Stimulated activated memory B cell treated with anti-CD40 and anti-IgM and Interleukin-4, amounts not matched to agents 10 μg/mL and 1 μg/mL and 100 μg/mL, for 72 hours (primary cell): ENCODE measurements at regions not wholly inside any gene's neighbourhood (a gene's known extent, or its start where the extent isn't known, plus 50 kb on each side); places are given as distances from the start of the nearest gene placed in this dataset.
"Not testable (repeated sequence)": the region's sequence is repeated elsewhere in the genome, so short reads cannot be mapped to it uniquely, and the experiment has no call there.

Source experiments
- ATAC-seq: fragments of 150-1000 bp; cut with Tn5 transposase; 2 replicates; pipeline ENCODE4 v1.10.0; 2021
- H3K27ac Mint-ChIP-seq: one replicate; pipeline ENCODE4 v1.8.0; 2022; ENCODE audit warnings: mild to moderate bottlenecking, mixed read lengths
- H3K27me3 Mint-ChIP-seq: one replicate; pipeline ENCODE4 v1.8.0; 2022; ENCODE audit warnings: mixed read lengths
- H3K36me3 Mint-ChIP-seq: one replicate; pipeline ENCODE4 v1.8.0; 2022; ENCODE audit warnings: mixed read lengths
- H3K4me1 Mint-ChIP-seq: one replicate; pipeline ENCODE4 v1.8.0; 2022; ENCODE audit warnings: mixed read lengths
- H3K4me3 Mint-ChIP-seq: one replicate; pipeline ENCODE4 v1.8.0; 2022; ENCODE audit warnings: mild to moderate bottlenecking, moderate library complexity, mixed read lengths
- H3K9me3 Mint-ChIP-seq: one replicate; pipeline ENCODE4 v1.8.0; 2022; ENCODE audit warnings: mixed read lengths

DNA sequence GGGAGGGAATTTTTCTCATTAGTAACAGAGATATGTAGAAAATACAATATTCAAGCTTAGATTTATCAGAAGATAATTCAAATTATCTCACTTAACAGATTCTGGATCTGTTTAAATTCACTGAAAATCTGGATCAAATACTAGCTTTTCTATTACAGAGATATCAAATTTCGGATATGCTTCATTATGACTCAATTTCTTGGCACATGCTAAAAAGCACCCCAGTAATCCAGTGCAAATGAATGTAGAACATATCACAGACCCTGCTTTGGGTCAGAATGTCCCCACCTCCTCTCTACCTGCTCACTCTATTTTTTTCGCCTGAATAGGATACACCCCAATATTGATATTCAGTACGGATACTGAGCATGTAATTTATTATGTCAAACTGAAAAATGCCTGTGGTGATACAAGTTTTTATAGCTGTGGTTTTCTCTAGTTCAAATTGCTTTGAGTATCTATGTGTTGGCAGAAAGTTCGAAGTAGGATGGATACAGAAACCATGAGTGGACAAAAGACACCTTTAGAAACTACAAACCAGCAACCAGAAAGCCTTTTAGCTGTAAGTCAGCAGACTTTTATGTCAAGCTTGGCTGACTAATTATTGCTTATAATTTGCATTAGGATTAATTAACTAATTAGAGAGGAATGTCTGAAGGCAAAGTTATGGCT is 290.0 kb downstream of the TFAP2B start:
- H3K4me3 Mint-ChIP-seq = no peak overlapping the region
- no peak for ATAC-seq
- no peaks in the 10 kb centered on the region for H3K4me1 Mint-ChIP-seq
- no peaks in the 10 kb centered on the region for H3K36me3 Mint-ChIP-seq
- H3K27me3 Mint-ChIP-seq = no peaks in the 10 kb centered on the region
- H3K27ac Mint-ChIP-seq = no peak overlapping the region
- H3K9me3 Mint-ChIP-seq = no peaks in the 10 kb centered on the region

DNA sequence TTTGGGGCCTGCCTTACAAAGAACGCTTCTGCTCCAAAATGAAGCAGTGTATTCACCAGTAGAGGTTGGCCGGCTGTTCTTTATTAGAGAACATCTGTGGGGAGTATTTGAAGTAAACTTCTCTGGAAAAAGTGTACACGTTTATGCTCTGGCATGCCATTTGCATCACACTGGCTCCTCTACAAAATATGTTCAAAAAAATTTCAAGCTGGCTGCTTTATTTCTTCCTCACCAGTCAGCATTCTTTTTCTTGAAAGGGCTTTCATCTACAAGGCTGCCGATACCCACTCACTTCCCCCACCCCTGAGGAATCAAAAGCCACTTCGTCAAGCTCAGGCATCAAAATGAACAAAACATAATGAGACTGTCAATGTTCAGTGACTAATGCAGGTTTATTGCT is 294.1 kb downstream of the TFAP2B start:
- Mint-ChIP-seq H3K4me1 (no peaks in the 10 kb centered on the region), H3K4me3 (no peak overlapping the region), H3K27me3 (peaks cover 6% of the 10 kb centered on the region), H3K36me3 (no peaks in the 10 kb centered on the region), H3K27ac (no peak overlapping the region), H3K9me3 (no peaks in the 10 kb centered on the region)
- no peak for ATAC-seq

DNA sequence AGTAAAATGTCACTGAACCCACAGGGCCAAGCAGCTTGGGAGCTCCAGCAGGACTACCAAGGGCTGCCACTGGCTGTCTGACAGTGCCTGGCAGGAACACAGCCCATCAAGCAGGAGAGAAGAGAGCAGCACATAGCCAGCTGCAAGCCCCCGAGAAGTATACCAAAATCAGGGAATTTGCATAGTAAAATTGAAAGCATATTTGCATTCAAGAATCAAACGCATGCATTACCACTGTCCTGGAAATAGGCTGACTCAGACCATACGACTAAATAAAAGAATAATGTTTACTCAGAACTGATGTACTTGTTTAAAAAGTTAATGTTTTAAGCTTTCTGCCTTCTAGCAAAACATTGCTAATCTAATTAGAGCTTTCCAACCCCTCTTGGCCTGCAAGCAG is 298.1 kb downstream of the TFAP2B start:
- no peaks in the 10 kb centered on the region for H3K9me3 Mint-ChIP-seq
- H3K27ac Mint-ChIP-seq = no peak overlapping the region
- ATAC-seq = no peak
- no peaks in the 10 kb centered on the region for H3K36me3 Mint-ChIP-seq
- peaks cover 6% of the 10 kb centered on the region for H3K27me3 Mint-ChIP-seq
- H3K4me3 Mint-ChIP-seq = no peak overlapping the region
- H3K4me1 Mint-ChIP-seq = no peaks in the 10 kb centered on the region

DNA sequence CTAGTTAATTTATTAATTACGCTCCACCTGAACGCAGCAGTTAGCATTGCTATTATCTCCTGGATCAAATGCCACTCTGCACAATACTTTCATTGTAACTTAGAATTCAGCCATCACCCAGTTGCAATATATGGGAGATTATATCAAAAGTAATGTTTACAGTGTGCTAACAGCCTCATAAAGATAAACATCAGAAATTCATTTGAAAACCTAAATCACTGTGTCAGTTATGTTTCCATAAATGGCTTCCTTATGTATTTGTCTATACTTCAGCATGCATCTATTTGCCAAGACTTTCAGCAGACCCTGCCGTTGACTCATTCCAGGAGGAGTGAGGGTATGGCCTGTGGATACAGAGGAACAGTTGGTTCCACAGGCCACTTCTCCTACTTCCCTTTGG is 300.1 kb downstream of the TFAP2B start:
- Mint-ChIP-seq H3K9me3 (no peaks in the 10 kb centered on the region), H3K36me3 (no peaks in the 10 kb centered on the region), H3K27me3 (peaks cover 6% of the 10 kb centered on the region), H3K27ac (no peak overlapping the region), H3K4me3 (no peak overlapping the region), H3K4me1 (no peaks in the 10 kb centered on the region)
- ATAC-seq = no peak

GRCh38 chr6:51120016-51120415 is 301.3 kb downstream of the TFAP2B start:
- no peaks in the 10 kb centered on the region for H3K36me3 Mint-ChIP-seq
- H3K4me1 Mint-ChIP-seq = no peaks in the 10 kb centered on the region
- no peak overlapping the region for H3K27ac Mint-ChIP-seq
- peaks cover 6% of the 10 kb centered on the region for H3K27me3 Mint-ChIP-seq
- H3K9me3 Mint-ChIP-seq = no peaks in the 10 kb centered on the region
- no peak overlapping the region for H3K4me3 Mint-ChIP-seq
- no peak for ATAC-seq

DNA sequence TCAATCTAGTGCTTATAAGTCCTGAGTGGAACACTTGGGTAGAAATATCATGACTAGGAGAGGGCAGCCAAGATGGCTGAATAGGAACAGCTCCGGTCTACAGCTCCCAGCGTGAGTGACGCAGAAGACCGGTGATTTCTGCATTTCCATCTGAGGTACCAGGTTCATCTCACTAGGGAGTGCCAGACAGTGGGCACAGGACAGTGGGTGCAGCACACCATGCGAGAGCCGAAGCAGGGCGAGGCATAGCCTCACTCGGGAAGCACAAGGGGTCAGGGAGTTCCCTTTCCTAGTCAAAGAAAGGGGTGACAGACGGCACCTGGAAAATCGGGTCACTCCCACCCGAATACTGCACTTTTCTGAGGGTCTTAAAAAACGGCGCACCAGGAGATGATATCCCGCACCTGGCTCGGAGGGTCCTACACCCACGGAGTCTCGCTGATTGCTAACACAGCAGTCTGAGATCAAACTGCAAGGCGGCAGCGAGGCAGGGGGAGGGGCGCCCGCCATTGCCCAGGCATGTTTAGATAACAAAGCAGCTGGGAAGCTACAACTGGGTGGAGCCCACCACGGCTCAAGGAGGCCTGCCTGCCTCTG is 302.8 kb downstream of the TFAP2B start:
- H3K4me1 Mint-ChIP-seq, H3K27ac Mint-ChIP-seq, H3K27me3 Mint-ChIP-seq, H3K9me3 Mint-ChIP-seq, H3K4me3 Mint-ChIP-seq, ATAC-seq, H3K36me3 Mint-ChIP-seq: not testable (repeated sequence)

DNA sequence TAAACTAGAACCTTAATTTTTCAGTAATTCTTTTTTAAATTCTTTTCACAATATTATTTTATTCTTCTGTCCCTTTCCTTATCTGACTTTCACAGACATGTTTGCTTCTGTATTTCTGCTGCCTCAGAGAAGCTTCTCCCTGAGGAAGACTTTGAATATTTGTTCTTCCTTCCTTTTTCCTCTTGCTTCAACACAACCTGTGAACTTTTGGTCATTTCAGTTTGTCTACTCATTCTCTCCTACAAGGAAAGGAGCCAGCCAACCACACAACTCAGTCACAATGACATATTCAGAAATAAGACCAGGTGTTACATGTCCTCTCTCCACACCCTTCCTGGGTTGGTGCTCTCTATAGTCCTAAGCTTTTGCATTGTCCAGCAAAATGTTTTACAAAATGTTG is 310.4 kb downstream of the TFAP2B start:
- Mint-ChIP-seq H3K4me3 (no peak overlapping the region), H3K27ac (no peak overlapping the region), H3K36me3 (no peaks in the 10 kb centered on the region), H3K9me3 (peaks cover 6% of the 10 kb centered on the region), H3K27me3 (no peaks in the 10 kb centered on the region), H3K4me1 (no peaks in the 10 kb centered on the region)
- no peak for ATAC-seq

DNA sequence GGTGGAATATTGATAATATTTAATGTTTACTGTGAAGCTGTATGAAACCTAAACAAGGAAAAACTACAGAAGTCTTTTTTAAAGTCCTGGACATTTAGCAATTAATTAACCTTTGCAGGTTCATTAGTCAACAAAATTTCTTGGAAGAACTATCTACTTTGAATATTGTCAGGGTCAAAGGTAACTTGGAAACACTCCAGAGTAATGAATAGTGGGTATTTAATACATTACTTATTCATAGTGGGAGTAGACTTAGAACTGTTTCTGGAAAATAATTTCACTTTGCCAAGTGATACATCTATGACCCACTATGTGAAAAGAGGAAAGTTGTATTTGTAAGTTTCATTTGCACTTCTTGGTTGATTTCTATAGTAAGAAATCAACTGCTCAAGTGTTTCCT is 319.1 kb downstream of the TFAP2B start:
- H3K27me3 Mint-ChIP-seq = no peaks in the 10 kb centered on the region
- H3K27ac Mint-ChIP-seq = no peak overlapping the region
- no peaks in the 10 kb centered on the region for H3K4me1 Mint-ChIP-seq
- peaks cover 2% of the 10 kb centered on the region for H3K9me3 Mint-ChIP-seq
- no peak for ATAC-seq
- H3K4me3 Mint-ChIP-seq = no peak overlapping the region
- H3K36me3 Mint-ChIP-seq = no peaks in the 10 kb centered on the region

- no peaks in the 10 kb centered on the region for H3K4me1 Mint-ChIP-seq
These were observed 321.3 kb downstream of the TFAP2B start for GRCh38 chr6:51139950-51140385.

GRCh38 chr6:51141080-51141479 is 322.4 kb downstream of the TFAP2B start:
- H3K27ac Mint-ChIP-seq = no peak overlapping the region

More at GRCh38 chr6:51139950-51140385, 321.3 kb downstream of the TFAP2B start:
- no peaks in the 10 kb centered on the region for H3K9me3 Mint-ChIP-seq
- no peaks in the 10 kb centered on the region for H3K27me3 Mint-ChIP-seq
- H3K36me3 Mint-ChIP-seq = no peaks in the 10 kb centered on the region
- no peak for ATAC-seq
- H3K4me3 Mint-ChIP-seq = no peak overlapping the region
- no peak overlapping the region for H3K27ac Mint-ChIP-seq

GRCh38 chr6:51147756-51148155 is 329.1 kb downstream of the TFAP2B start:
- Mint-ChIP-seq H3K4me3 (no peak overlapping the region), H3K4me1 (no peaks in the 10 kb centered on the region), H3K27me3 (no peaks in the 10 kb centered on the region), H3K27ac (no peak overlapping the region), H3K9me3 (no peaks in the 10 kb centered on the region), H3K36me3 (no peaks in the 10 kb centered on the region)
- ATAC-seq = no peak

More at GRCh38 chr6:51141080-51141479, 322.4 kb downstream of the TFAP2B start:
- Mint-ChIP-seq H3K4me3 (no peak overlapping the region), H3K36me3 (no peaks in the 10 kb centered on the region), H3K4me1 (no peaks in the 10 kb centered on the region), H3K9me3 (no peaks in the 10 kb centered on the region), H3K27me3 (no peaks in the 10 kb centered on the region)
- ATAC-seq = no peak

- no peak overlapping the region for H3K27ac Mint-ChIP-seq
- H3K27me3 Mint-ChIP-seq = no peaks in the 10 kb centered on the region
- H3K9me3 Mint-ChIP-seq = no peaks in the 10 kb centered on the region
- no peak for ATAC-seq
- no peaks in the 10 kb centered on the region for H3K4me1 Mint-ChIP-seq
- H3K4me3 Mint-ChIP-seq = no peak overlapping the region
- no peaks in the 10 kb centered on the region for H3K36me3 Mint-ChIP-seq
These were observed 333.9 kb downstream of the TFAP2B start for GRCh38 chr6:51152594-51152993.

DNA sequence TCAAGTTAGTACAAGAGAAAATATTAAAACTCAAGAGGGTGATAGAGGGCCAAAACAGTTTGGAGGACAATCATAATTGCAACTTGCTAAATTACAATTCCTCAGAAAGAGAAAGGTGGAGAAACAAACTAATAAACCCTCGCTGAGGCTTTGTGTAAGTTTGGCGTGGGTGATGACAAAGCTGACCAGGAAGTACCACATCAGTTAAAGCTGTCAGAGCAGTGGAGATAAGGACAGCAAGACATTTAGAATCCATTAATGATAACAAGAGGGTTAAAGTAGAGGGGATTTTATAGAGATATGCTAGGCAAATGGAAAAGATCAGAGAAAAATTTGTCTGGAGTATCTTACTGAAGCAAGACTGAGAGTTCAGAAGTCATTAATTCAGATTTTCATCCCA is 334.4 kb downstream of the TFAP2B start:
- H3K27ac Mint-ChIP-seq = no peak overlapping the region
- H3K4me1 Mint-ChIP-seq = no peaks in the 10 kb centered on the region
- H3K9me3 Mint-ChIP-seq = no peaks in the 10 kb centered on the region
- ATAC-seq = no peak
- H3K4me3 Mint-ChIP-seq = no peak overlapping the region
- H3K27me3 Mint-ChIP-seq = no peaks in the 10 kb centered on the region
- H3K36me3 Mint-ChIP-seq = no peaks in the 10 kb centered on the region

GRCh38 chr6:51154925-51155324 is 336.3 kb downstream of the TFAP2B start:
- H3K4me1 Mint-ChIP-seq, H3K9me3 Mint-ChIP-seq, H3K27ac Mint-ChIP-seq, H3K4me3 Mint-ChIP-seq, H3K36me3 Mint-ChIP-seq, H3K27me3 Mint-ChIP-seq, ATAC-seq: not testable (repeated sequence)

GRCh38 chr6:51159260-51159659 is 340.6 kb downstream of the TFAP2B start:
- not testable (repeated sequence) for H3K27ac Mint-ChIP-seq, H3K4me3 Mint-ChIP-seq, ATAC-seq, H3K36me3 Mint-ChIP-seq, H3K9me3 Mint-ChIP-seq, H3K27me3 Mint-ChIP-seq, H3K4me1 Mint-ChIP-seq

GRCh38 chr6:51161752-51162151 is 343.1 kb downstream of the TFAP2B start:
- Mint-ChIP-seq H3K36me3 (no peaks in the 10 kb centered on the region), H3K27ac (no peak overlapping the region)
- ATAC-seq = no peak

More at GRCh38 chr6:51161752-51162151, 343.1 kb downstream of the TFAP2B start:
- H3K4me3 Mint-ChIP-seq = no peak overlapping the region
- H3K9me3 Mint-ChIP-seq = peaks cover 3% of the 10 kb centered on the region
- H3K27me3 Mint-ChIP-seq = no peaks in the 10 kb centered on the region
- H3K4me1 Mint-ChIP-seq = no peaks in the 10 kb centered on the region
